Type B pancreatic cell (in vitro differentiated cells): ENCODE measurements at regions not wholly inside any gene's neighbourhood (a gene's known extent, or its start where the extent isn't known, plus 50 kb on each side); places are given as distances from the start of the nearest gene placed in this dataset.

Experiments used
- DNase-seq: peaks from one replicate; pipeline ENCODE4 v3.0.0; 2021; ENCODE audit warnings: mixed read lengths; ENCODE audit not compliant: unreplicated experiment; ENCODE audit errors: extremely low spot score
- H3K27ac Mint-ChIP-seq: 2 replicates; pipeline ENCODE4 v1.8.0; 2021; ENCODE audit warnings: mild to moderate bottlenecking, mixed read lengths
- H3K27me3 Mint-ChIP-seq: 2 replicates; pipeline ENCODE4 v1.8.0; 2021; ENCODE audit warnings: mixed read lengths
- H3K36me3 Mint-ChIP-seq: 2 replicates; pipeline ENCODE4 v1.8.0; 2021; ENCODE audit warnings: mixed read lengths
- H3K4me1 Mint-ChIP-seq: one replicate; pipeline ENCODE4 v1.8.0; 2021; ENCODE audit warnings: mixed read lengths; ENCODE audit not compliant: unreplicated experiment
- H3K4me3 Mint-ChIP-seq: 2 replicates; pipeline ENCODE4 v1.8.0; 2021; ENCODE audit warnings: mild to moderate bottlenecking, mixed read lengths
- H3K9me3 Mint-ChIP-seq: 2 replicates; pipeline ENCODE4 v1.8.0; 2021; ENCODE audit warnings: mixed read lengths
- CTCF ChIP-seq: fragments of 200-600 bp; sonication (generic); conservative IDR thresholded peaks from 2 replicates; pipeline ENCODE4 v1.5.0; 2021; ENCODE audit warnings: antibody characterized with exemption, mild to moderate bottlenecking

DNA sequence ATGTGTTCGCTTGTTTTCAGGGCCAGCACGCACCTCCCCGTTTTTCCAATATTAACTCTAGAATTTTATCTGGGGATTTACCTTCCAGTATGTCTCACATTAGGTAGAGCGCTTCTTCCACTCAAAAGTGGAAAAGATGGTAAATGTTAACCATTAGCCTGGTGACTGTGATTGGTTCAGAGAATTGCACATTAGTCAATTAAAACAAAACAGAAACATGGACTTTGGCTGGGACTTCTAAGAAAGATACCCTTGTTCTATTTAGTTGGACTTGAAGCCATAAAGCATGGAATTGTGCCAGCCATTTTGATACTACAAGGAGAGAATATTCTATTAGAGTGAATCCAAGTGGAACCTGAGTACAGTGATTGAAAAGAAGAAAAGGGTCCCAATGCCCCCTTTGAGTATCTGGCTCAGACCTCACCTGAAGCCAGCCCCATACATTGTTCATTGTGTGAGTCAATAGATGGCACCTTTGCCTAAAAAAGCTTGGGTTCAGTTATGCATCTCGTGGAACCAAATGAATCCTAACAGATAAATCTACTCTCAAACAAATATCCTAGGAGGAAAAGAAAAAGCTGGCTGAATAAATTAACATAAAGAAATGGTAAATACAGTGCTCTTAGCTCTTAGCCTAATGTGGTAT is 354.3 kb downstream of the IRS1 start:
- Mint-ChIP-seq H3K4me1 (peaks cover 4% of the 10 kb centered on the region), H3K27me3 (no peaks in the 10 kb centered on the region), H3K36me3 (no peaks in the 10 kb centered on the region), H3K4me3 (no peak overlapping the region), H3K9me3 (peaks cover 4% of the 10 kb centered on the region), H3K27ac (no peak overlapping the region)
- DNase-seq: no peak
- TF ChIP-seq CTCF: no peak

DNA sequence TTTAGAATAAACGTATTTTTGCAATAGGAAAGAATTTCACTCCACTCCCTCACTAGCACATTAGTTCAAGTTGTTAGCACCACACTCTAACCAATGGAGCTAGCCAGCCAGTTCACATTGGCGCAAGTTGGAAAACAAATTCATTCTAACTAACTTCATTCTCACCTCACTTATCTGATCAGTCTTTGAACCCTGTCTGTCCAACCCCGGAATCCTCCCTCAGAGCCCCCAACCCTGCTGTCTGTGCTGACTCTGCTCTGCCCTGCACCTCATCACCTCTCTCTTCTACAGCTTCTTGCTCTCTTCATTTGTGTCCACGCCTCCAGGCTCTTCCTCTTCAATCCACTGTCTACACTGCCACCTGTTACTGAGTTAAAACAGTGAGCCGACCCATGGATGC is 356.5 kb downstream of the IRS1 start:
- peaks cover 4% of the 10 kb centered on the region for H3K9me3 Mint-ChIP-seq
- peaks cover 9% of the 10 kb centered on the region for H3K4me1 Mint-ChIP-seq
- H3K36me3 Mint-ChIP-seq: no peaks in the 10 kb centered on the region
- H3K4me3 Mint-ChIP-seq: no peak overlapping the region
- no peak for DNase-seq
- H3K27me3 Mint-ChIP-seq: no peaks in the 10 kb centered on the region
- no peak overlapping the region for H3K27ac Mint-ChIP-seq
- no peak for TF ChIP-seq CTCF

DNA sequence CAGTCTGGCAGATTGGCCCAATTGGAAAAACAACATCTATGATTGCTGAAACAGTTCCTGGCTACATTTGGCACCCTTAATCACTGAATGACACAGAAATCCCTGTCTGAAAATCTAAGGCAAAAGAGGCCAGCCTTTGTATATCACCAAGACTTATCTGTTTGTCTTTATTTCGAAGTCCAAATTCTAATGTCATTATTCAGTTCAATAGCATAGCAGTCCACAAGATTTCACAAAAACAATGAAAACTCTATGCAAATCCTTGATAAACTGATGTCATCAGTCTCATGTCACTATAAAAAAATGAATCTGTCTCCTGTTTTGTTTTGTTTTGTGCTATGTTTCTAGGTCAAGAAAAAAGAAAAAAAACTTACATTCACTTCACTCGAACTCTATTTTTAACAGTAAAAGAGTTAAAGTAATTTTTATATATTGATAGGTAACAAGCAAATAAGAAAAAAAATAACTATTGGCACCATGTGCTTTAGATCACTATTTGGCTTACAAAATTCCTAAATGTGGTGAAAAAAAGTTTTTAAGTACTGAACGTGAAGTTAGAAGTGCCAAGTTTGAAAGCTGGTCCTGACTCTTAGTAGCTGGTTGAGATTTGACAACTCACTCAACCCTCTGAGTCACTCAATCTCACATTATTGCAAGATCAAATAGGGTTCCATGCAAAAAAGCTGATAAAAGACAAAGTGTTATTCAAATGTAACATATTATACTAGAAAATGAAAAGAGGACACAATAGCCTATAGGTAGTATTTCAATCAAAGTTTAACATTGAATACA is 359.3 kb downstream of the IRS1 start:
- Mint-ChIP-seq H3K27me3 (no peaks in the 10 kb centered on the region), H3K27ac (no peak overlapping the region), H3K9me3 (peaks cover 10% of the 10 kb centered on the region), H3K36me3 (no peaks in the 10 kb centered on the region), H3K4me1 (peaks cover 10% of the 10 kb centered on the region), H3K4me3 (no peak overlapping the region)
- no peak for DNase-seq
- TF ChIP-seq CTCF: no peak

DNA sequence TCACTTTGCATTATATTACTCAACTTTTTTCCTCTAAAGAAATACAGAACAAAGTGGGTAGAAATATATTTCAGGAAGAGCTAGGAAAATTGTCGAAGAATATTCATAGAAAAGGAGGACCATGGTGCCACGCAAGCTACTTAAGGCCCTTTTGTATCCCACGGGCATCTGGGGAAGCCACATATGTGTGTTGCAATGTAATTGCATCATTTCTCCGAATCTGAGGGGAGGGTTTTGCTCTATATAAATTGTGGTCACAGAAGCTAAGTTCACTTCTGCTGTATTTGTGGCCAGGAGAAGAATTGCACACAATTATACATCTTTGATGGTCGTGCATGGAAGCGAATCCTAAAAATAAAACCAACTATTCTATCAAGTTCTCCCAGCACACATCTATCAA is 360.3 kb downstream of the IRS1 start:
- Mint-ChIP-seq H3K4me1 (peaks cover 20% of the 10 kb centered on the region), H3K9me3 (peaks cover 10% of the 10 kb centered on the region), H3K4me3 (no peak overlapping the region), H3K36me3 (no peaks in the 10 kb centered on the region), H3K27me3 (no peaks in the 10 kb centered on the region), H3K27ac (no peak overlapping the region)
- DNase-seq: no peak
- TF ChIP-seq CTCF: no peak

- no peaks in the 10 kb centered on the region for H3K36me3 Mint-ChIP-seq
- no peak for DNase-seq
- peaks cover 27% of the 10 kb centered on the region for H3K4me1 Mint-ChIP-seq
- no peak for TF ChIP-seq CTCF
- H3K27ac Mint-ChIP-seq: no peak overlapping the region
- peaks cover 6% of the 10 kb centered on the region for H3K9me3 Mint-ChIP-seq
- H3K4me3 Mint-ChIP-seq: peak overlapping the region; percentile 7
- no peaks in the 10 kb centered on the region for H3K27me3 Mint-ChIP-seq
Measured at GRCh38 chr2:226435146-226435545, 364.5 kb downstream of the IRS1 start.
